ENCODE measurements at regions not wholly inside any gene's neighbourhood (a gene's known extent, or its start where the extent isn't known, plus 50 kb on each side); places are given as distances from the start of the nearest gene placed in this dataset.

GRCh38 chr3:103440539-103441203 lies 1005.9 kb downstream of the ZPLD1 start:
- no peak overlapping the region for H3K27ac ChIP-seq
- no peaks in the 10 kb centered on the region for H3F3A ChIP-seq (ENCODE audit: low read depth)
- H3K9me3 ChIP-seq (ENCODE audit: low read depth), result no peaks in the 10 kb centered on the region
- DNase-seq (ENCODE audit: low spot score), result peak; percentile 5
- no peaks in the 10 kb centered on the region for H3K4me1 ChIP-seq
- no peak overlapping the region for H3K9ac ChIP-seq
- no peaks in the 10 kb centered on the region for H3K27me3 ChIP-seq
- no peak overlapping the region for H3K4me3 ChIP-seq
- peaks cover 12% of the 10 kb centered on the region for H3K9me3 Mint-ChIP-seq
- H3K36me3 Mint-ChIP-seq, result peaks cover 3% of the 10 kb centered on the region
- H3K36me3 ChIP-seq, result no peaks in the 10 kb centered on the region
- H3K4me3 Mint-ChIP-seq, result no peak overlapping the region
- H3K27ac Mint-ChIP-seq, result no peak overlapping the region
- H3K4me2 ChIP-seq, result no peak overlapping the region
- no peak overlapping the region for H2AFZ ChIP-seq (replicated peaks)
- H3K27me3 Mint-ChIP-seq (ENCODE audit: insufficient read depth, low read depth), result no peaks in the 10 kb centered on the region
- no peak for TF ChIP-seq EZH2phosphoT487 (IDR thresholded peaks at IDR 0.05)
- peak; percentile 50 for TF ChIP-seq CTCF (IDR thresholded peaks at IDR 0.05)
- no peaks in the 10 kb centered on the region for H3K4me1 Mint-ChIP-seq
- no peaks in the 10 kb centered on the region for H4K20me1 ChIP-seq (ENCODE audit: low read depth)
- no peaks in the 10 kb centered on the region for H3K79me2 ChIP-seq (ENCODE audit: low read depth)

GRCh38 chr3:103446953-103447629 lies 1012.3 kb downstream of the ZPLD1 start:
- no peaks in the 10 kb centered on the region for H3K9me3 ChIP-seq (ENCODE audit: low read depth)
- H3K36me3 Mint-ChIP-seq, result no peaks in the 10 kb centered on the region
- no peaks in the 10 kb centered on the region for H3K9me3 Mint-ChIP-seq
- TF ChIP-seq EZH2phosphoT487 (IDR thresholded peaks at IDR 0.05) (no peak), EZH2 (IDR thresholded peaks at IDR 0.05) (no peak), CTCF (IDR thresholded peaks at IDR 0.05) (no peak)
- no peak overlapping the region for H3K9ac ChIP-seq
- H3K27me3 ChIP-seq, result no peaks in the 10 kb centered on the region
- H2AFZ ChIP-seq (replicated peaks), result peak overlapping the region; percentile 55
- no peak overlapping the region for H3K27ac ChIP-seq
- H3K27ac Mint-ChIP-seq, result no peak overlapping the region
- no peaks in the 10 kb centered on the region for H3K4me1 ChIP-seq
- H3K27me3 Mint-ChIP-seq (ENCODE audit: insufficient read depth, low read depth), result no peaks in the 10 kb centered on the region
- DNase-seq (ENCODE audit: low spot score), result no peak
- no peaks in the 10 kb centered on the region for H3F3A ChIP-seq (ENCODE audit: low read depth)
- H3K79me2 ChIP-seq (ENCODE audit: low read depth), result no peaks in the 10 kb centered on the region
- no peaks in the 10 kb centered on the region for H4K20me1 ChIP-seq (ENCODE audit: low read depth)
- H3K4me3 ChIP-seq, result no peak overlapping the region
- H3K36me3 ChIP-seq, result no peaks in the 10 kb centered on the region
- H3K4me3 Mint-ChIP-seq, result no peak overlapping the region
- peaks cover 5% of the 10 kb centered on the region for H3K4me1 Mint-ChIP-seq
- no peak overlapping the region for H3K4me2 ChIP-seq

GRCh38 chr3:103453152-103453551 lies 1018.3 kb downstream of the ZPLD1 start:
- Mint-ChIP-seq H3K4me3 (no peak overlapping the region), H3K4me1 (no peaks in the 10 kb centered on the region), H3K9me3 (no peaks in the 10 kb centered on the region), H3K27me3 (ENCODE audit: insufficient read depth, low read depth) (peaks cover 2% of the 10 kb centered on the region), H3K27ac (no peak overlapping the region), H3K36me3 (no peaks in the 10 kb centered on the region)
- H4K20me1 ChIP-seq (ENCODE audit: low read depth), result no peaks in the 10 kb centered on the region
- TF ChIP-seq EZH2phosphoT487 (IDR thresholded peaks at IDR 0.05), result no peak
- no peak for TF ChIP-seq EZH2 (IDR thresholded peaks at IDR 0.05)
- no peak for TF ChIP-seq CTCF (IDR thresholded peaks at IDR 0.05)
- no peaks in the 10 kb centered on the region for H3K27me3 ChIP-seq
- H3K4me2 ChIP-seq, result no peak overlapping the region
- H3K9ac ChIP-seq, result no peak overlapping the region
- no peak overlapping the region for H3K27ac ChIP-seq
- H3K9me3 ChIP-seq (ENCODE audit: low read depth), result no peaks in the 10 kb centered on the region
- no peaks in the 10 kb centered on the region for H3F3A ChIP-seq (ENCODE audit: low read depth)
- no peaks in the 10 kb centered on the region for H3K36me3 ChIP-seq
- no peak overlapping the region for H3K4me3 ChIP-seq
- no peak for DNase-seq (ENCODE audit: low spot score)
- no peak overlapping the region for H2AFZ ChIP-seq (replicated peaks)
- H3K79me2 ChIP-seq (ENCODE audit: low read depth), result no peaks in the 10 kb centered on the region
- H3K4me1 ChIP-seq, result no peaks in the 10 kb centered on the region

Measured in neural progenitor cell (in vitro differentiated cells).